ENCODE measurements at regions not wholly inside any gene's neighbourhood (a gene's known extent, or its start where the extent isn't known, plus 50 kb on each side); places are given as distances from the start of the nearest gene placed in this dataset.

DNA sequence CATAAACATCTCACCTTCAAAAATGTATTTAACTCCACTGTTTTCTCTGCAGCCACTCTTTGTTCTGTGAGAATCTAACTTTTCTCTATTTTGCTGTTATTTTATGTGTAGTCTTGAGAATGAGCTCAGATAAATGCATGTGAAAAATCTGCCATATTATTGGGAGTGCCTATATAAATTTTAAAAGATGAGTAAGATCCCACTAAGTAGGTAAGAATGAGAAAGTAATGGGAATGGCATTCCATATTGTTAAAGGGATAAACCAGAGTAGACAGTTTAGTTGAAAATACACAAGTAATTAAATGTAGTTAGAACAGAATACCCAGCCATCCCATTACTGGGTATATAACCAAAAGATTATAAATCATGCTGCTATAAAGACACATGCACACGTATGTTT lies 817.2 kb downstream of the FAM181B start:
- no peak for TF ChIP-seq CREB1 (IDR thresholded peaks at IDR 0.05; ENCODE audit: low read depth)
- TF ChIP-seq YY1 (IDR thresholded peaks at IDR 0.05; ENCODE audit: low read depth): no peak

Data from Ishikawa (cell line).